GM21619 (cell line): ENCODE measurements at regions not wholly inside any gene's neighbourhood (a gene's known extent, or its start where the extent isn't known, plus 50 kb on each side); places are given as distances from the start of the nearest gene placed in this dataset.
"Not testable (repeated sequence)": the region's sequence is repeated elsewhere in the genome, so short reads cannot be mapped to it uniquely, and the experiment has no call there.

ENCODE experiments used
- ATAC-seq: cut with Tn5 transposase; IDR thresholded peaks from one replicate; pipeline ENCODE4 v1.9.1; 2021; ENCODE audit not compliant: unreplicated experiment

- no peak for ATAC-seq
Observed at GRCh38 chr3:118504906-118505305, 529.7 kb downstream of the IGSF11 start.

- no peak for ATAC-seq
Observed at GRCh38 chr3:118505784-118506183, 528.9 kb downstream of the IGSF11 start.

GRCh38 chr3:118511402-118511801, 523.2 kb downstream of the IGSF11 start:
- no peak for ATAC-seq

- no peak for ATAC-seq
Observed at GRCh38 chr3:118512301-118512700, 522.3 kb downstream of the IGSF11 start.

GRCh38 chr3:118525077-118525476, 509.6 kb downstream of the IGSF11 start:
- ATAC-seq: no peak

GRCh38 chr3:118526758-118527513, 507.7 kb downstream of the IGSF11 start:
- ATAC-seq: no peak

- no peak for ATAC-seq
Observed at GRCh38 chr3:118527514-118528044, 507.1 kb downstream of the IGSF11 start.

GRCh38 chr3:118529554-118529953, 505.1 kb downstream of the IGSF11 start:
- ATAC-seq: no peak

- no peak for ATAC-seq
Observed at GRCh38 chr3:118530350-118530922, 504.2 kb downstream of the IGSF11 start.

- ATAC-seq: not testable (repeated sequence)
Observed at GRCh38 chr3:118530927-118531356, 503.7 kb downstream of the IGSF11 start.

- no peak for ATAC-seq
Observed at GRCh38 chr3:118531816-118532215, 502.8 kb downstream of the IGSF11 start.

- no peak for ATAC-seq
Observed at GRCh38 chr3:118533676-118534075, 501.0 kb downstream of the IGSF11 start.

GRCh38 chr3:118534519-118534918, 500.1 kb downstream of the IGSF11 start:
- ATAC-seq: no peak

GRCh38 chr3:118536764-118537163, 497.9 kb downstream of the IGSF11 start:
- no peak for ATAC-seq

GRCh38 chr3:118537454-118537853, 497.2 kb downstream of the IGSF11 start:
- ATAC-seq: no peak

- ATAC-seq: no peak
Observed at GRCh38 chr3:118538187-118538586, 496.5 kb downstream of the IGSF11 start.

- ATAC-seq: not testable (repeated sequence)
Observed at GRCh38 chr3:118539820-118540447, 494.7 kb downstream of the IGSF11 start.

GRCh38 chr3:118540448-118540821, 494.2 kb downstream of the IGSF11 start:
- not testable (repeated sequence) for ATAC-seq

- no peak for ATAC-seq
Observed at GRCh38 chr3:118540826-118541225, 493.8 kb downstream of the IGSF11 start.

- ATAC-seq: no peak
Observed at GRCh38 chr3:118541796-118542195, 492.9 kb downstream of the IGSF11 start.

- ATAC-seq: no peak
Observed at GRCh38 chr3:118543832-118544231, 490.8 kb downstream of the IGSF11 start.

GRCh38 chr3:118544458-118544857, 490.2 kb downstream of the IGSF11 start:
- ATAC-seq: no peak
